Peyer's patch (tissue), 4 donors: ENCODE measurements at regions not wholly inside any gene's neighbourhood (a gene's known extent, or its start where the extent isn't known, plus 50 kb on each side); places are given as distances from the start of the nearest gene placed in this dataset.

ENCODE experiments used
- POLR2A ChIP-seq, 2 donors: fragments of 450-650 bp; IDR thresholded peaks; one replicate each; pipeline ENCODE4 v1.5.1; 2017; ENCODE audit warnings: antibody characterized with exemption in 2 of 2, mild to moderate bottlenecking in 2 of 2, moderate library complexity in 2 of 2
- TF ChIP-seq, protein P1 (sequence below), 6 experiments: fragments of 450-650 bp in 4 of 6; fragments of 200-600 bp in 2 of 6; sonication (generic) in 1 of 6; IDR thresholded peaks; one replicate each; pipeline ENCODE4 v1.5.1; 2017 to 2019; ENCODE audit warnings: antibody characterized with exemption in 6 of 6, mild to moderate bottlenecking in 3 of 6, moderate library complexity in 1 of 6

- TF ChIP-seq, protein P1, sequence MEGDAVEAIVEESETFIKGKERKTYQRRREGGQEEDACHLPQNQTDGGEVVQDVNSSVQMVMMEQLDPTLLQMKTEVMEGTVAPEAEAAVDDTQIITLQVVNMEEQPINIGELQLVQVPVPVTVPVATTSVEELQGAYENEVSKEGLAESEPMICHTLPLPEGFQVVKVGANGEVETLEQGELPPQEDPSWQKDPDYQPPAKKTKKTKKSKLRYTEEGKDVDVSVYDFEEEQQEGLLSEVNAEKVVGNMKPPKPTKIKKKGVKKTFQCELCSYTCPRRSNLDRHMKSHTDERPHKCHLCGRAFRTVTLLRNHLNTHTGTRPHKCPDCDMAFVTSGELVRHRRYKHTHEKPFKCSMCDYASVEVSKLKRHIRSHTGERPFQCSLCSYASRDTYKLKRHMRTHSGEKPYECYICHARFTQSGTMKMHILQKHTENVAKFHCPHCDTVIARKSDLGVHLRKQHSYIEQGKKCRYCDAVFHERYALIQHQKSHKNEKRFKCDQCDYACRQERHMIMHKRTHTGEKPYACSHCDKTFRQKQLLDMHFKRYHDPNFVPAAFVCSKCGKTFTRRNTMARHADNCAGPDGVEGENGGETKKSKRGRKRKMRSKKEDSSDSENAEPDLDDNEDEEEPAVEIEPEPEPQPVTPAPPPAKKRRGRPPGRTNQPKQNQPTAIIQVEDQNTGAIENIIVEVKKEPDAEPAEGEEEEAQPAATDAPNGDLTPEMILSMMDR (IDR thresholded peaks at IDR 0.05): no peak
- TF ChIP-seq POLR2A (IDR thresholded peaks at IDR 0.05): no peak
Observed at GRCh38 chr6:103854059-103854458, 1005.7 kb downstream of the HACE1 start.
